HFF-Myc (cell line): ENCODE measurements at regions not wholly inside any gene's neighbourhood (a gene's known extent, or its start where the extent isn't known, plus 50 kb on each side); places are given as distances from the start of the nearest gene placed in this dataset.

Source experiments
- DNase-seq: peaks from one replicate; pipeline ENCODE4 v3.0.0-alpha.2; 2011; ENCODE audit warnings: low read depth; ENCODE audit errors: extremely low read depth
- H3K4me3 ChIP-seq: replicated peaks from 2 replicates; pipeline ENCODE4 v1.5.1; 2011; ENCODE audit warnings: low read depth, mild to moderate bottlenecking, control low read depth, low read length
- CTCF ChIP-seq: IDR thresholded peaks from 2 replicates; pipeline ENCODE4 v1.5.1; 2012; ENCODE audit warnings: mild to moderate bottlenecking, low read depth, low read length, control low read depth; ENCODE audit errors: missing control alignments

GRCh38 chr9:135290086-135290485, 189.5 kb upstream of the PPP1R26 start:
- no peak for DNase-seq
- H3K4me3 ChIP-seq = no peak overlapping the region
- TF ChIP-seq CTCF = no peak

GRCh38 chr9:135290566-135290965, 189.0 kb upstream of the PPP1R26 start:
- no peak overlapping the region for H3K4me3 ChIP-seq
- DNase-seq = no peak
- no peak for TF ChIP-seq CTCF

- H3K4me3 ChIP-seq = no peak overlapping the region
- TF ChIP-seq CTCF = no peak
- DNase-seq = no peak
These were observed 188.4 kb upstream of the PPP1R26 start for GRCh38 chr9:135291165-135291564.

GRCh38 chr9:135294836-135295235, 184.7 kb upstream of the PPP1R26 start:
- H3K4me3 ChIP-seq = no peak overlapping the region
- TF ChIP-seq CTCF = no peak
- no peak for DNase-seq

GRCh38 chr9:135295551-135296300, 183.9 kb upstream of the PPP1R26 start:
- TF ChIP-seq CTCF = no peak
- H3K4me3 ChIP-seq = no peak overlapping the region
- DNase-seq = no peak

- DNase-seq = no peak
- no peak overlapping the region for H3K4me3 ChIP-seq
- TF ChIP-seq CTCF = no peak
These were observed 182.7 kb upstream of the PPP1R26 start for GRCh38 chr9:135296735-135297455.
